Thyroid gland (tissue), 4 donors: ENCODE measurements at regions not wholly inside any gene's neighbourhood (a gene's known extent, or its start where the extent isn't known, plus 50 kb on each side); places are given as distances from the start of the nearest gene placed in this dataset.

Experiments used
- CTCF ChIP-seq, 6 experiments: fragments of 200-600 bp in 3 of 6; fragments of 450-650 bp in 3 of 6; sonication (generic) in 3 of 6; IDR thresholded peaks; one replicate each; pipeline ENCODE4 v1.5.1; 2016 to 2019; ENCODE audit warnings: antibody characterized with exemption in 6 of 6, mild to moderate bottlenecking in 2 of 6, inconsistent platforms in 1 of 6, moderate library complexity in 1 of 6
- POLR2A ChIP-seq, 2 donors: fragments of 450-650 bp; IDR thresholded peaks; one replicate each; pipeline ENCODE4 v1.6.1; 2017; ENCODE audit warnings: antibody characterized with exemption in 2 of 2, mild to moderate bottlenecking in 2 of 2, moderate library complexity in 1 of 2

- TF ChIP-seq CTCF (IDR thresholded peaks at IDR 0.05) (no peak), POLR2A (IDR thresholded peaks at IDR 0.05) (no peak)
Observed at GRCh38 chr2:23198316-23199114, 186.5 kb upstream of the KLHL29 start.
